NCI-H2029 treated with DMSO at 0.1 percent for 48 hours (cell line): ENCODE measurements at regions not wholly inside any gene's neighbourhood (a gene's known extent, or its start where the extent isn't known, plus 50 kb on each side); places are given as distances from the start of the nearest gene placed in this dataset.

ENCODE experiments used
- DNase-seq: peaks from one replicate; lab custom pipeline; 2025; lab: John Stamatoyannopoulos, UW

DNA sequence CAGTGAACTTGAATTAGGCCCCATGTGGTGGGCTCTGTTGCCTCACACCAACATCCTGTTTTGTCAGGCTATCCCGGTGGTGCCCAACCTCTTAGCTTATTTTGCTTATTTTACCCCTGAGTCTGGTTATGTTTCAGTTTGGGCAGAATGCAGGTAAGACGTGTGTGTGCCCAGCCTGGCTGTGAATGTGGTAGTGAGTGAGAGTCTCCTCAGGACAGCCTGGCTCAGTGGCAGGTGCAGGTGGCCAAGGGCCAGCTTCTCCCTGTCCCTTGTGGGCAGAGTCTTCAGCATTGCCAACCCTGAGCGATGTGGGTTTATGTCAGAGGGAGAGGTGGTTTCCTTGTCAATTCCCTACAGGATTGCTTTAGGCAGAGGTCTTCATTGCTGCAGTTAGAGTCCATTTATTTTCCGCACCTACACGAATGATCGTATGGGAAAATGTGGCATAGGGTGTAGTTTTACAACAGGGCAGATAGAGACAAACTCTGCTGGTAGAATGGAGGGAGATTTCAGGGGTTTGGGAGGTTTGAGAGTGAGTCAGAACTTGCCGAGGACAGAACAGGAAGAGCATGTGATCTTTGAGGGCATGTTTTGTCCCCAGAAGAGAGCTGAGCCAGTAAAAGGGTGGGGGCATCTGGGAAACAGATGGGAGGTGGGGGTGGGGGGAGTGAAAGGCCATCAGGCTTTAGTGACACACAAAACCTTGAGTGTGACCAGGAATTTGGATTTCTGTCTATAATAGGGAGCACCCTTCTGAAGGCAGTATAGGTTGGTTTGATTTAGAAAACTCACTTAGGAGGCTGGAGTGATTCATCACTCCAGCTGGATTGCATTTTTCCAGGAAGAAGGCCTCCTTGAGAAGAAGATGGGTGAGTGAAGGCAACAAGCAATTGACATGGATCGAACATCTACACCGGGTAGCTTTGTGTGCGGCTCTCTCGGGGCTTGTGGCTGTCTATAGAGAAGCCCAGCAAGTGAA lies 156.2 kb upstream of the CELF4 start:
- no peak for DNase-seq

DNA sequence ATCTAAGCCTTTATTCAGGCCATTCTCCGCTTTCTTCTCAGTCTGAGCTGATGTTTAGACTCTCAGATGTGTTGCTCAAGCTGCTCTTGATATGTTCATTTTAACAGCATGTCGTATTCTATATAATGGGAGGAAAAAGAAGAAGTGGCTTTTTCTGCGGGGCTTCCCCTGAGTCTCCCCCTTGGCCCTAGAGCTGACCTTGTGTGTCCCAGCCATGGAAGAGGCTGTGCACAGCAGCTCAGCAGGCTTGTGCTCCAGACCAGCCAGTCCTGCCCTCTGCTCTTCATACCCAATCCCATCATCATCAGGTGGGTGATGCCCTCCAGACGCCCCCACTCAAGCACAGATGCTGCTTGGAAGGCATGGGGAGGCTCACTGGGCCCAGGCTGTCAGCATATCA lies 155.1 kb upstream of the CELF4 start:
- no peak for DNase-seq

DNA sequence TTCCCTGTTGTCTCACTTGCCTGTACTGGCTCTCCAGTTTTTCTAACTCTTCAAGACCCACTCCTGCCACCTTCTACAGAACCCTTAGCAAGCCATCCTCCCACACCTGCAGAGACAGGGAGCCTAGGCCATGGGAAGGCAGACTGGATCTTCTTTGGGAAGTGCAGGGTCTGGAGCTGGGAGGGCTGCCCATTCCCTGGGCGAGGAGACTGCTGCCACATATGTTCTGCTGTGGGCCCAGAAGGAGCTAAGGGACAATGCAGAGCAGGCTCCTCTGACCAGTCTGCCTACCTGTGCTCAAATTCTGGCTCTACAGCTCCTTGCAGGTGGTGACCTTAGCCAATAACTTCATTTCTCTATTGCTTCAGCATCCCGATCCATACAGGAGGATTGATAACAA lies 152.1 kb upstream of the CELF4 start:
- no peak for DNase-seq

DNA sequence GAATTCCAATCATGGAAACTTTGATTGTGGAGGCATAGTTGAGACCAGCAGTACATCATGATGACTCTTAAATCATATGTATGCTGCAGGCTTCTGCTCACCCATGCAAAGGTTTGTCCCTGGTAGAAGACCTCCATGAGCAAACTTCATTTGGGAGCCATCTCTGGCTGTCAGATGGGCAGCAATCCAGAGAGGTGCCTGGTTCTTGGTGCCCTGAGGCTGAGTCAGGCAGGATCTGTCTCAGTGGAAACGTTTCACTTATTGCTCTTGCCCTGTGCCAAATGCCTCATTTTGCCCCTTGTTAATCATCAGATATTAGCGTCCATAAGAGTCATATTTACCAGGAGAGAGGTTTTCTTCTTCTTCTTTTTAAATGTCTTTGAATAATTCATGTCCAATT lies 151.5 kb upstream of the CELF4 start:
- DNase-seq = no peak

DNA sequence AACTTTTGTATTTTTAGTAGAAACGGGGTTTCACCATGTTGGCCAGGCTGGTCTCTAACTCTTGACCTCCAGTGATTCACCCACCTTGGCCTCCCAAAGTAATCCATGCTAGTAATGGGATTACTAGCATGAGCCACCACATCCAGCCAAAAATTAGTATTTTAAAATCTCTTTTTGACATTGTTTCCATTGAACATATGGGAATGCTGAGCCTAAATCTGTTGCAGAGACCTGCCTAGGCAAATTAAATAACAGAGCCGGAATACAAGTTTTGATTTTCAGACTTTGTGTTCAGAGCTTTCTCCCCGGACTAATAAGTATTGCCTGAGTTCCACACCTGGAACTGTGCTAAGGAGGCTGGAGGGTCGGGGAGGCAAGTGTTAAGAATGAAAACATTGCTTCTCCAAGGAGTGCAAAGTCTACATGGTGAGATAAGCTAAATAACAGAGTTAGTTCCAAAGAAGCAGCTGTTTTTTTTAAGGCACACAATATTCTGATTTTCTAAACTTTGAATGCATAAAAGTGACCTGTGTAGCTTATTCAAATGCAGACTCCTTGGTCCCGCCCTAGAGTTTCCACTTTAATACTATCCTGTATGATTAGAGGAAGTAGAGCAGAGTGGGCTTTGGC lies 150.6 kb upstream of the CELF4 start:
- no peak for DNase-seq

DNA sequence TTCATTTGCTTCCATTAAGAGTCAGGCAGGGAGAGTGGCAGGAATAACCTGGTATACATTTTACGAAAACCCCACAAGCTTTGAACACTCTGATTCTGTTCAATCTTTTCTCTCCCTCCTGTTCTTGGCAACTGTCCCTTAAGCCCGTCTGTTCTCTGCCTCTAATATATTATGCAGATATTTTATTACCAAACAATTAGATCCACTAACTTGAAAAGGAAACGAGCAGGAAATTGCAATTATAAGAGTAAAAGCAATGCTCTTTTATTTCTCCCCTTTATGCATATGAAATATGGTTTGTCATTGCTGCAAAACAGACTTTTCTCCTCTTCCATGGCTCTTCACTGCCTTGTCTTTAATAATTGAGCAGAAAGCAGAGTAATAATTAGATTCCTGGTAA lies 149.1 kb upstream of the CELF4 start:
- DNase-seq = no peak

DNA sequence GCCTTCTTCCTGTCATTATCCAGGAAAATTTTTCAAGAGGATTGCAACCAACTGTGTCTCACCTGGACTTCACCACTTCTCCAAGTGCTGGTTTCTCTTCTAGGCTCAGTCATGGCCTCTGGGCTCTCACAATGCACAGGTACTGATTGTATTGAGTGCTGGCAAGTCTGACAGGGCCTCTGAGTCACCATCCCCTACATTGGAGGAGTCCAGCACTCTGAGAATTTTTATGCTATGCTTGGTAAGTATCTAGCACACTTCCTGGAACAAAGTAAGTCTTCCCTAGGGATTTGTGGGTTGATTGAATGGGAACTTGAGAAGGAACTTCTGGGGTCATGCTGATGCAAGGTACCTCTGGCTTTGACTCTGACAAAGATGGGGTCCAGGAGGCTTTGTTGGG lies 147.2 kb upstream of the CELF4 start:
- no peak for DNase-seq

DNA sequence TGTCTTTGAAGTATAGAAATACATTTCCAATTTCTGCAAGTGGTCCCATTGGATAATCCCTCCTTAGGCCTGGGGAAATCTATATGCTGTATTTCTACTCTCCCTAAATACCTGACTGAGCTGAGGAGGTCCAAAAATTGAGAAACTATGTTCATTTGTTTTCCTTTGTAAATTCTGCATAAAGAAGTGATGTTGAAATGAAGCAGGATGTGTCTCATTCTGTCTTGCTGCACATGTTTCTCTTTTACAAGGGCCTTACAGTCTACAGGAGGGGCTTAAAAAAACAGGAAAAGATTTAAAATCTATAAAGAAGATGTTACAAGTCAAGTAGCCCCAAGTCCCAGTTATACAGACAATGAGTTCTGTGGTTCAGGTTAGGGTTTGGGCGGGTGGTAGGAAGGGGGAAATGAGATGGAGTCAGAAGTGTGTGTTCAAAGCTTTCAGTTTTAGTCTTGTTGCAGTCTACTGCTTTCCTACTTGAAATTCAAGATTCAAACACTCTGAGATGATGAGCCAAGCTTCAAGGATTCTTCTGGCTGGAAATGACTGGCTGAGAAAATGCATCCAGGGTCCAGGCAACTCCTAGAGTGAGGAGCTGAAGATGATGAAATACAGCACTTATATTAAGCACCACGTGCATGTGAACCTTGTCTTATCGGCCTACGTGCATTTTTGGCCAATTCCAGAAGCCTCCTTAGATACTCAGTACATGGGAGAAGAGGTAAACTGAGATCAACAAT lies 146.3 kb upstream of the CELF4 start:
- no peak for DNase-seq

DNA sequence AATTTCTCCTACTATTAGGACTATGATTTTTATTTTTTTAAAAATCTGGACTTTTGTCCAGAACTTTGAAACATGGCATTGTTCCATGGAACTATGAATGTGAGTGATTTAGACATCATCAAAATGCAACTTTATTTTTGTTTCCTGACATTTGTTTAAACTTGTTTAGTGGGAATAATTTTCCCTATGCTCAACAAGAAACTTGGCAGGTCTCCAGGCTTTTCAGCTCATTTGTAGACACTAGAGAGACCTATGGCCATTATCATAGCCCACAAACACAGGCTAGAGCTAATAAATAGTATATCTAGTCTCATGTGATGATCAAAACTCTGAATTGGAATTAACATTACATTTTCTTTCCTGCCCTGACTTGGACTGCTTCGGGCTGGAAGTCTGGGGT lies 145.1 kb upstream of the CELF4 start:
- DNase-seq = no peak

DNA sequence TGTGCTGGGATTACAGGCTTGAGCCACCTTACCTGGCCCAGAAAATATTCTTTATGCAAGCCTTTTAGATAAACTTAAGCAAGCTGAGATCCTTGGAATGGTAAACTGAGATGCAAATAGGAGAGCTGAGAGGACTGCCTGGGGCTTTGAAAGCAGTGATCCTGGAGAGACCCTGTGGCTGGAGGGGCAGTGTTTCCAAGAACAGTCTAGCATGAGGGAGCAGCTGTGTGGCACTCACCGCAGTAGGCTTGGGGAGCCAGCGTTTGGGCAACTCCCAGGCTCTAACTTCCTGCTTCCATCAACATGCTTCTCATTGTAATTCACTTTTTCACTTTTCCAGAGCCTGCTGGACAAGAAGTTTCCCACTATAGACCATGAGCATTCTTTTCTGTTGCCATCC lies 144.1 kb upstream of the CELF4 start:
- no peak for DNase-seq

DNA sequence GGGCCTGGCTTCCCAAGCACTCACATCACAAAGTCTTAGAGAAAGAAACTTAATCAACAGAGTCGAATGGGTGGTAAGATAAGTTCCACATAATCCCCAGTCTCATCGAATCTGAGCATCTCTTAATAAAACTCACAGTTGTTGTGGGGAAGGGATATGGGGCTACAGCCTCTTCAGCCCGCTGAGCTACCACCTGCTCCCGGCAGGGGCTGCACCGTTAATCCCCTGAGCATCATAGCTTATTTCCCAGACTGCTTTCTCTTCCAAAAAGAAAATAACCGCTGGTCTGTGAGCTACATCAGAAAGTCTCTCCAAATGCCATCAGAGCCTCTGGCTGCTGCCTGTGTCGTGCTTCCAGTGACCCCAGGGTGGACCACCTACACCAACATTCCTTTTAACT lies 139.4 kb upstream of the CELF4 start:
- no peak for DNase-seq

DNA sequence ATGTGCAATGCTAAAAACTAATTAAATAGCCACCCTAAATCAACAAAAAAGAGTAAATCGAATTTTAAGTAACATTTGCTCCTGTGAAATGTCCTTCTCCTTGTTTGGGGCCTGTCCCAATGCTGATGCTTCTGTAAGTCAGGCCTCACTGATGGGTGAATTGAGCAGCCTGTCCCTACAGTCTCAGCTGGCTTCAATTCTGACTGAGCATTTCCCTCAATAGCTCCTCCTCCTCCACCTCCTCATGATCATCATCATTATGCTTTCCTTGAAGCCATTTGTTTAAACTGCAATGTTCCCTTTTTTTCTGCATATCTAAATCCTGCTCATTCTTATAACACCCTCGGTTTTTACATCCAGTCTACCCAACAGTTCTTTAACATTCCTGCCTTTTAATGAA lies 137.2 kb upstream of the CELF4 start:
- DNase-seq = no peak

DNA sequence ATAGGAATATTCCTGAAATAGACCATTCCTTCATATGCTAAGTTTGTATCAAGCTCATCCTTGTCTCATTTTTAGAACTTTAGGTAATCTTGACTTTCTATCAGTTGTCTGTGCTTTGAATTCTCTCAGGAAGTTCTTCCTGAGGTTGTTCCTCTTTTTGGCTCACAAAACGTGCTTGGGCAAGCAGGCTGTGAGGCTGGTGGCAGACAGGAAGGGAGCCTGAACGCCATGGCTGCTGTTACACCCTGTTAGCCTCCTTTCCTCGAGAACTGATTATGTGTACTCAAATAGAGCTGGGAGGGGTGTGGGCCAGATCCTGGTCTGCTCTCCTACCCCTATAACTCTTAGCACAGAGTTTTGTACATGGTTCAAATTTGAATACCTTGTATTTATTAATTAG lies 136.4 kb upstream of the CELF4 start:
- DNase-seq = no peak

DNA sequence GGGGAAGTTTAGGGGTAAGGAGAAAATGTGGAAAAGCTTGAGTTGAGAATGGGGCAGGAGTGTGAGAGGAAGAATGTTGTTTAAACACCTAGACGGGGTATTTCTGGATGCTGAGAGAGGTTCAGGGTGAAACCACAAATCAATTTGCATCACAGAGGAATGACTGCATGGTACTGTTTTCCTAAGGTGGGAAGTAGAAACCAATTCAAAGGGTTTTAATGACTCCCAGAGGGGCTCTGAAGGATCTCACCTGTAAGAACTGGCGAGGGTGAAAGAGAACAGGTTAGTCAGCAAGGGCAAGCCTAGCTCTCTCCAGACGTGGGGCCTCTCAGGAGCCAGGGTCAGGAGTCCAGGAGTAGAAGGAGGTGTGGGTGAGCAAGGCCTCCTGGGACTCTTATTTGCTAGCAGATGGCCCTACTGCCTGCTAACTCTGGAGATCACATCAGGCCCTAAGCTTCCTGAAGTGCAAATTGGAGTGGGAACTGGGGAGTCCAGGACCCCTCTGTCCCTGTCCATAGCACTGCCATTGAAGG lies 133.0 kb upstream of the CELF4 start:
- no peak for DNase-seq

DNA sequence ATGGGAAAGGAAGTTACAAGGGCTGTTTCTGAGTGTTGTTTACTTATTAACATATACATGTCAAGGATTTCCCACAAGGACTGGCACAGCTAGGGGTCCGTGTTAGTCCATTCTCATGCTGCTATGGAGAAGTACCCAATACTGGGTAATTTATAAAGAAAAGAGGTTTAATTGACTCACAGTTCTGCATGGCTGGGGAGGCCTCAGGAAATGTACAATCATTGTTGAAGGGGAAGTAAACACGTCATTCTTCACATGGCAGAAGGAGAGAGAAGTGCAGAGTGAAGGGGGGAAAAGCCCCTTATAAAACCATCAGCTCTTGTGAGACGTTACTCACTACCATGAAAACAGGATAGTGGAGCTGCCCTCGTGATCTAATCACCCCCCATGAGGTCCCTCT lies 128.9 kb upstream of the CELF4 start:
- no peak for DNase-seq

DNA sequence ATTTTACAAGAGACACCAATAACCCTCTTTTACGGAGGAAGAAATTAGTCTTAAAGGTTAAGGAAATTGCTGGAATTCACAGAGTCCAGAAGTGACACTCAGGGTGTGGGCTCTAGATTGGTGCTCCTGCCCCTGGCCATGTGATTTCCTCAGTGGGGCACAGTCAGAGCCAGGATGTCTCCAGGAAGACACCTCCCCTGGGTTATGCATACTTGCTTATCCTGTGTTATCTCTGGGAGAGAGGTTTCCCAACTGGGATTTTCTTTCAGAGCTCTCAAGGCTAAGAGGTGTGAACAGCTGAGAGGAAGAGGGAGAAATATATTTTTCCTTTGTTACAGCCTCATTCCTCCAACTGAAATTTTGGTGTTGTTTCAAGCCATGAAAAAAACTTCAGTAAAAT lies 125.6 kb upstream of the CELF4 start:
- DNase-seq = no peak

DNA sequence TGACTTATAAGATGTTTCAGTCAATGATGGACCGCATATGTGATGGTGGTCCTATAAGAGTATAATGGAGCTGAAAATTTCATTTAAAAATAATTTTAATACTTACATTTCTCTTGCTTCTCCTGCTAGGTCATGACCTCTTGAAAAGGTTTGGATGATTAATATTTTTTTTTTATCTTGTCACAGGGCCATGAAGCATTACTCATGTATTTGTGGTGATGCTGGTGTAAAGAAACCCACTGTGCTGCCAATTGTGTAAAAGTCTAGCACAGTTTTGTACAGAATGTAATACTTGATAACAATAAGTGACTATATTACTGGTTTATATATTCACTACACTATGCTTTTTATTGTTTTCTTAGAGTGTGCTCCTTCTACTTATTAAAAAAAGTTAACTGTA lies 124.2 kb upstream of the CELF4 start:
- no peak for DNase-seq

DNA sequence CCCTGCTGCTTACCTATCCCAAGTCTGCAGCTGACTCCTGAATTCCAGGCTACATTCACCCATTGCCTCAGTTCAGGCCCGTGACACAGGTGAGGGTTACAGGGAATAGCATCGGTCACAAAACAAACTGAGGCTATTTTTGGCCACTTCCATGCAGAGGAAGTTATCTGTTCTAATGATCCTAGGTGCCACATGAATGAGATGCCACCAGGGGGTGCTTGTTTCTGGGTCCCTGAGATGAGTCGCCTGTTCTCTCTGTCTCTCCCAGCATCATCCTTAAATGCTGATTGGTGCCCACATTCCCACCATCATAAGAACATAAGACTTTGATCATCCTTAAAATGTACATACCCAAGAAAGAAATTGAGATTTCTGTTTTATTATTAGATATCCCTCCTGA lies 119.0 kb upstream of the CELF4 start:
- DNase-seq = no peak

DNA sequence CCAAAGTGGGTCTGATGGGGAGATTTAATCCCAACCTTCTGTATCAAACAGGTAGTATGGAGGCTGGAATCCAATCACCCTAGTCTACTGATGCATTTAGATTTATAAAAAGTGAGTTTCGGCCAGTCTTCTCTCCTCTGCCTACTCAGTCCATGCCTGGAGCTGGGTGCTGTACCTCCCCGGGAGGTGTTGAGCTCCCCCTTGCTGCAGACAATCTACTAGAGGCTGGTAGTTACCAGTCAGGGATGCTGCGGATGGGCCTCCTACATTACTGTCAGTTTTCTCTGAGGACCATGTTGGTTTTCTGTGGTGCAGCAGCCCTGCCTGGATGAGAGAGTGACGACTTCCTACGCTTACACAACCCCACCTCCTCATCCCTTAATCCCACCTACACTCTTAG lies 118.6 kb upstream of the CELF4 start:
- no peak for DNase-seq

DNA sequence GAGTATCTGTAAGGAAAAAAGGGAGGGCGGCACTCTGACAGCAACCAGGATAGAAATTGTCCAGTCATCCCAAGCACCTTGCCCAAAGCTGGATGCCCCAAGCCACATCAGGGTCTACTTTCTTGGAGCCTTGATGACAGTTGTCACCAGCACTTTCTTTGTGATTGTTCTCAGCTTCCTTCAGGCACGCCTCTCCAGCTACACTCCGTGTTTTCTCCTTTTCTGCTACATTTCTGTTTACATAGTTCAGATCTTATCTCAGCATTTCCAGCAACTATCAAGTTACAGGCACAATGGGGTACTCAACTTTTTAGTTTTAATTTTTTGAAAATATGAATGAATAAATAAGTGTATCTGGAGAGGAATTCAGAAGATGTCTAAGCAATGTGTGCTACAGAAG lies 115.3 kb upstream of the CELF4 start:
- no peak for DNase-seq

DNA sequence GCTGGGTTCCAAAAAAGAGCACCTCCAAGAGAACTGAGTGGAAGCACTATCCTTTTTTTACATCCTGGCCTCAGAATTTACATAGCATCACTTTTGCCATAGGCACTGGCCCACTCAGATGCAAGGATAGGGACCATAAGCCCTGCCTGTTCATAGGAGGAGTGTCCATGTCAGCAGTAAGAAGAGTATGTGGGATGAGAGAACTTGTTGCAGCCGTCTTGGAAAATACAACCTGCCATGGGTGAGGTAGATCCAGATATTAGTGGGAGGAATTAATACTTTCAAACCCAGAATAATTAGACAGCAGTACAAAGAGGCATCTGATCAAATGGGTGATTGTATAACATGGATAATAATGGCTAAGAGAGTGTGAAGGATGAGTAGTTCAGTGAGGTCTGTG lies 110.7 kb upstream of the CELF4 start:
- DNase-seq = no peak

DNA sequence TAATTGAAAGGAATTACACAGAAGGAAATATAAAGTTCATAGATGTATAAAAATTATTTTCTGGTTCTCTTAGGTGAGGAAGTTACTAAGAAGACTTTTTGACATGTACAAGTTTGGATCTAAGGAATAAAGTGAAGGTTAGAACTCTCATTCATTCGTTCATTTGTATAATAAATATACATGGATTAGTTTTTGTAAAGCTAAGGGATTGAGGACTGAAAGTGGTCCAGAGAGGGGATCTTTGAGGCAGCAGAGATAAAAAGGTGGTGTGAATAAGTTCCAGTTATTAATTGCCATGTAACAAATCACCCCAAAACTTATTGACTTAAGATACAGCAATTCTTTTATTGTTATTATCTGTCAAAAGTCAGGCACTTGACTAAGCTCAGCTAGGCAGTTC lies 110.1 kb upstream of the CELF4 start:
- no peak for DNase-seq

DNA sequence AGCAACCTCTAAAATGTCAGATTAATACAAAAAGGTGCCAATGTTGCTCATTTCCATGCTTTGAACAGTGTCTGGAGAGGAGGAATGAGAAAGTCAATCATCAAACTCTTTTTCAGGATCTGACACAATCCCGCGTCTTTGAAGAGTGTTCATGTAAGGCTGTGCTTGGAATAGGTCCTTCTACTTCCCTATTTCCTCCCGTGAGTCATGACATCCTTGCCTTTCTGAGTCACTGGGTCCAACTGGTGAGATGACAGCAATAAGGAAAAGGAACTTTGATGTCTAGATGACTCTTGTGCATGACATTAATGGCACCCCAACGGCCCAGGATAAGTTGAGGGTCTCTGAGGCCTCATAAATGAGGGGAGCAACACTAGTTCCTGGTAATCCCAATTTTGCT lies 109.0 kb upstream of the CELF4 start:
- no peak for DNase-seq
